Breast epithelium (tissue), 3 donors: ENCODE measurements at regions not wholly inside any gene's neighbourhood (a gene's known extent, or its start where the extent isn't known, plus 50 kb on each side); places are given as distances from the start of the nearest gene placed in this dataset.

Experiments used
- POLR2A ChIP-seq: fragments of 450-650 bp; IDR thresholded peaks from one replicate; pipeline ENCODE4 v1.6.1; 2016; ENCODE audit warnings: antibody characterized with exemption, mild to moderate bottlenecking, moderate library complexity
- TF ChIP-seq, protein P1 (sequence below), 3 donors: fragments of 450-650 bp; IDR thresholded peaks; one replicate each; pipeline ENCODE4 v1.5.1; 2016 to 2017; ENCODE audit warnings: antibody characterized with exemption in 3 of 3, mild to moderate bottlenecking in 3 of 3, moderate library complexity in 3 of 3

GRCh38 chr5:1644810-1645571 is 121.2 kb upstream of the LPCAT1 start:
- TF ChIP-seq, protein P1, sequence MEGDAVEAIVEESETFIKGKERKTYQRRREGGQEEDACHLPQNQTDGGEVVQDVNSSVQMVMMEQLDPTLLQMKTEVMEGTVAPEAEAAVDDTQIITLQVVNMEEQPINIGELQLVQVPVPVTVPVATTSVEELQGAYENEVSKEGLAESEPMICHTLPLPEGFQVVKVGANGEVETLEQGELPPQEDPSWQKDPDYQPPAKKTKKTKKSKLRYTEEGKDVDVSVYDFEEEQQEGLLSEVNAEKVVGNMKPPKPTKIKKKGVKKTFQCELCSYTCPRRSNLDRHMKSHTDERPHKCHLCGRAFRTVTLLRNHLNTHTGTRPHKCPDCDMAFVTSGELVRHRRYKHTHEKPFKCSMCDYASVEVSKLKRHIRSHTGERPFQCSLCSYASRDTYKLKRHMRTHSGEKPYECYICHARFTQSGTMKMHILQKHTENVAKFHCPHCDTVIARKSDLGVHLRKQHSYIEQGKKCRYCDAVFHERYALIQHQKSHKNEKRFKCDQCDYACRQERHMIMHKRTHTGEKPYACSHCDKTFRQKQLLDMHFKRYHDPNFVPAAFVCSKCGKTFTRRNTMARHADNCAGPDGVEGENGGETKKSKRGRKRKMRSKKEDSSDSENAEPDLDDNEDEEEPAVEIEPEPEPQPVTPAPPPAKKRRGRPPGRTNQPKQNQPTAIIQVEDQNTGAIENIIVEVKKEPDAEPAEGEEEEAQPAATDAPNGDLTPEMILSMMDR (IDR thresholded peaks at IDR 0.05) = peak; percentile 42 to 79 (median 65)
- TF ChIP-seq POLR2A = no peak
